H1 (cell line): ENCODE measurements at regions not wholly inside any gene's neighbourhood (a gene's known extent, or its start where the extent isn't known, plus 50 kb on each side); places are given as distances from the start of the nearest gene placed in this dataset.

Experiments
- BRCA1 ChIP-seq: IDR thresholded peaks from 2 replicates; pipeline ENCODE4 v1.6.1; 2012; ENCODE audit warnings: low read depth, low read length, improper control_type of control experiment
- EZH2 ChIP-seq: fragments of 200-600 bp; sonication (generic); IDR thresholded peaks from 2 replicates; pipeline ENCODE4 v1.7.1; 2012; ENCODE audit warnings: low read depth, mild to moderate bottlenecking, moderate library complexity, low read length, inconsistent platforms; ENCODE audit not compliant: severe bottlenecking
- GTF2F1 ChIP-seq: IDR thresholded peaks from 2 replicates; pipeline ENCODE4 v1.6.1; 2012; ENCODE audit warnings: low read depth, low read length, improper control_type of control experiment, borderline replicate concordance
- PHF8 ChIP-seq: fragments of 200-600 bp; sonication (generic); conservative IDR thresholded peaks from 2 replicates; pipeline ENCODE4 v1.7.1; 2012; ENCODE audit warnings: low read depth, mild to moderate bottlenecking, inconsistent platforms, low read length, moderate library complexity
- POLR2A ChIP-seq, 2 experiments: IDR thresholded peaks; 1 replicate in 1 of 2; 2 replicates in 1 of 2; pipeline ENCODE4 v1.6.1; 2011; ENCODE audit warnings: low read depth in 2 of 2, low read length in 2 of 2, mild to moderate bottlenecking in 2 of 2; ENCODE audit errors: control extremely low read depth in 1 of 2
- POLR2AphosphoS5 ChIP-seq: IDR thresholded peaks from 2 replicates; pipeline ENCODE4 v1.6.1; 2011; ENCODE audit warnings: low read depth, low read length
- SIN3A ChIP-seq, 2 experiments: IDR thresholded peaks in 1 of 2; conservative IDR thresholded peaks in 1 of 2; 2 replicates each; pipeline ENCODE4 v1.6.1; 2011 to 2012; ENCODE audit warnings: low read length in 2 of 2, improper control_type of control experiment in 1 of 2, low read depth in 1 of 2, mild to moderate bottlenecking in 1 of 2
- SP1 ChIP-seq: IDR thresholded peaks from 2 replicates; pipeline ENCODE4 v1.6.1; 2011; ENCODE audit warnings: low read depth, low read length
- SRF ChIP-seq: IDR thresholded peaks from 2 replicates; pipeline ENCODE4 v1.6.1; 2011; ENCODE audit warnings: mild to moderate bottlenecking, low read depth, low read length, moderate library complexity
- TAF7 ChIP-seq: optimal IDR thresholded peaks from 2 replicates; pipeline ENCODE3; 2011; ENCODE audit warnings: low read depth, mild to moderate bottlenecking, inconsistent platforms, low read length, moderate library complexity, borderline replicate concordance
- TF ChIP-seq, protein P1 (sequence below): IDR thresholded peaks from 2 replicates; pipeline ENCODE4 v1.6.1; 2012; ENCODE audit warnings: inconsistent platforms
- TF ChIP-seq, protein P2 (sequence below), 3 experiments: IDR thresholded peaks; 1 replicate in 2 of 3; 2 replicates in 1 of 3; pipeline versions ENCODE4 v1.5.1 to v1.6.1; 2011; ENCODE audit warnings: low read length in 3 of 3, mild to moderate bottlenecking in 3 of 3, inconsistent platforms in 2 of 3, low read depth in 1 of 3, moderate library complexity in 1 of 3; ENCODE audit not compliant: insufficient read depth in 1 of 3; ENCODE audit errors: control extremely low read depth in 1 of 3
- TF ChIP-seq, protein P3 (sequence below): IDR thresholded peaks from 2 replicates; pipeline ENCODE4 v1.6.1; 2011; ENCODE audit warnings: low read length, improper control_type of control experiment

DNA sequence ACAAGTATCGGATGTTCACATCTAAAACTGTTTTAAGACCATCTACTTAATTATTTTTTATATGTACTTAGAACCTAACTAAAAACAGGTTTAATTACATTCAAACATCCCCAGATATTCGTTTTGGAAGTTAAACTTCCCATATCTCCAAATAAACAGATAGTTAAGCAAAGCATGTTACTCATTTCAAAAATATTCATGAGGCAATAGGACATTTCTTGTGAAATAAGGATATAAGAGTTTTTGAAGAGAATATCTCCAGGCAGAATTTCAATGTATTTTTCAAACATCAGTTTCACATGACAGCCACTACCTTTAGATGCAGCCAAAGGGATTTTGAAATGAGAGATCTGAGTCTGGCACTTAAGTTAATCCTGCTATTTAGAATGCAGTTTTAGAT lies 697.5 kb downstream of the SLITRK1 start:
- TF ChIP-seq GTF2F1, result no peak
- TF ChIP-seq, protein P1, sequence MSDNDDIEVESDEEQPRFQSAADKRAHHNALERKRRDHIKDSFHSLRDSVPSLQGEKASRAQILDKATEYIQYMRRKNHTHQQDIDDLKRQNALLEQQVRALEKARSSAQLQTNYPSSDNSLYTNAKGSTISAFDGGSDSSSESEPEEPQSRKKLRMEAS, result no peak
- no peak for TF ChIP-seq SP1
- TF ChIP-seq, protein P2, sequence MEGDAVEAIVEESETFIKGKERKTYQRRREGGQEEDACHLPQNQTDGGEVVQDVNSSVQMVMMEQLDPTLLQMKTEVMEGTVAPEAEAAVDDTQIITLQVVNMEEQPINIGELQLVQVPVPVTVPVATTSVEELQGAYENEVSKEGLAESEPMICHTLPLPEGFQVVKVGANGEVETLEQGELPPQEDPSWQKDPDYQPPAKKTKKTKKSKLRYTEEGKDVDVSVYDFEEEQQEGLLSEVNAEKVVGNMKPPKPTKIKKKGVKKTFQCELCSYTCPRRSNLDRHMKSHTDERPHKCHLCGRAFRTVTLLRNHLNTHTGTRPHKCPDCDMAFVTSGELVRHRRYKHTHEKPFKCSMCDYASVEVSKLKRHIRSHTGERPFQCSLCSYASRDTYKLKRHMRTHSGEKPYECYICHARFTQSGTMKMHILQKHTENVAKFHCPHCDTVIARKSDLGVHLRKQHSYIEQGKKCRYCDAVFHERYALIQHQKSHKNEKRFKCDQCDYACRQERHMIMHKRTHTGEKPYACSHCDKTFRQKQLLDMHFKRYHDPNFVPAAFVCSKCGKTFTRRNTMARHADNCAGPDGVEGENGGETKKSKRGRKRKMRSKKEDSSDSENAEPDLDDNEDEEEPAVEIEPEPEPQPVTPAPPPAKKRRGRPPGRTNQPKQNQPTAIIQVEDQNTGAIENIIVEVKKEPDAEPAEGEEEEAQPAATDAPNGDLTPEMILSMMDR (IDR thresholded peaks at IDR 0.05; ENCODE audit: control extremely low read depth in 1 of 3, insufficient read depth in 1 of 3, low read depth in 1 of 3, low read length in 3 of 3), result no peak
- no peak for TF ChIP-seq EZH2
- TF ChIP-seq SIN3A (conservative IDR thresholded peaks at IDR 0.05 in 1 of 2, IDR thresholded peaks at IDR 0.05 in 1 of 2; ENCODE audit: low read depth in 1 of 2, low read length in 2 of 2), result no peak
- TF ChIP-seq, protein P3, sequence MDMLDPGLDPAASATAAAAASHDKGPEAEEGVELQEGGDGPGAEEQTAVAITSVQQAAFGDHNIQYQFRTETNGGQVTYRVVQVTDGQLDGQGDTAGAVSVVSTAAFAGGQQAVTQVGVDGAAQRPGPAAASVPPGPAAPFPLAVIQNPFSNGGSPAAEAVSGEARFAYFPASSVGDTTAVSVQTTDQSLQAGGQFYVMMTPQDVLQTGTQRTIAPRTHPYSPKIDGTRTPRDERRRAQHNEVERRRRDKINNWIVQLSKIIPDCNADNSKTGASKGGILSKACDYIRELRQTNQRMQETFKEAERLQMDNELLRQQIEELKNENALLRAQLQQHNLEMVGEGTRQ, result no peak
- no peak for TF ChIP-seq BRCA1
- no peak for TF ChIP-seq PHF8
- TF ChIP-seq POLR2AphosphoS5, result no peak
- no peak for TF ChIP-seq POLR2A (IDR thresholded peaks at IDR 0.05; ENCODE audit: control extremely low read depth in 1 of 2, low read depth in 2 of 2, low read length in 2 of 2)
- no peak for TF ChIP-seq SRF
- TF ChIP-seq TAF7, result no peak
